WERI-Rb-1 (cell line): ENCODE measurements at regions not wholly inside any gene's neighbourhood (a gene's known extent, or its start where the extent isn't known, plus 50 kb on each side); places are given as distances from the start of the nearest gene placed in this dataset.

ENCODE experiments used
- DNase-seq: peaks from one replicate; pipeline ENCODE4 v3.0.0-alpha.2; 2020
- H3K27ac ChIP-seq: fragments of 250-450 bp; sonication (Bioruptor Pico); 2 replicates; pipeline ENCODE4 v1.5.1; 2020; ENCODE audit warnings: mild to moderate bottlenecking, moderate library complexity
- H3K27me3 ChIP-seq: fragments of 250-450 bp; sonication (Bioruptor Pico); 2 replicates; pipeline ENCODE4 v1.5.1; 2021; ENCODE audit warnings: mild to moderate bottlenecking, low read depth, moderate library complexity; ENCODE audit not compliant: insufficient read depth, severe bottlenecking
- H3K36me3 ChIP-seq: fragments of 250-450 bp; sonication (Bioruptor Pico); 2 replicates; pipeline ENCODE4 v1.5.1; 2020; ENCODE audit warnings: mild to moderate bottlenecking, moderate library complexity
- H3K4me3 ChIP-seq: 2 replicates; pipeline ENCODE4 v1.5.1; 2011; ENCODE audit warnings: low read depth, mild to moderate bottlenecking, control low read depth, low read length
- H3K9me3 ChIP-seq: fragments of 250-450 bp; sonication (Bioruptor Pico); 2 replicates; pipeline ENCODE4 v1.5.1; 2021; ENCODE audit warnings: mild to moderate bottlenecking, moderate library complexity; ENCODE audit not compliant: severe bottlenecking
- CTCF ChIP-seq: IDR thresholded peaks from 2 replicates; pipeline ENCODE4 v1.5.1; 2011; ENCODE audit warnings: low read depth, mild to moderate bottlenecking, control low read depth, inconsistent platforms, low read length

DNA sequence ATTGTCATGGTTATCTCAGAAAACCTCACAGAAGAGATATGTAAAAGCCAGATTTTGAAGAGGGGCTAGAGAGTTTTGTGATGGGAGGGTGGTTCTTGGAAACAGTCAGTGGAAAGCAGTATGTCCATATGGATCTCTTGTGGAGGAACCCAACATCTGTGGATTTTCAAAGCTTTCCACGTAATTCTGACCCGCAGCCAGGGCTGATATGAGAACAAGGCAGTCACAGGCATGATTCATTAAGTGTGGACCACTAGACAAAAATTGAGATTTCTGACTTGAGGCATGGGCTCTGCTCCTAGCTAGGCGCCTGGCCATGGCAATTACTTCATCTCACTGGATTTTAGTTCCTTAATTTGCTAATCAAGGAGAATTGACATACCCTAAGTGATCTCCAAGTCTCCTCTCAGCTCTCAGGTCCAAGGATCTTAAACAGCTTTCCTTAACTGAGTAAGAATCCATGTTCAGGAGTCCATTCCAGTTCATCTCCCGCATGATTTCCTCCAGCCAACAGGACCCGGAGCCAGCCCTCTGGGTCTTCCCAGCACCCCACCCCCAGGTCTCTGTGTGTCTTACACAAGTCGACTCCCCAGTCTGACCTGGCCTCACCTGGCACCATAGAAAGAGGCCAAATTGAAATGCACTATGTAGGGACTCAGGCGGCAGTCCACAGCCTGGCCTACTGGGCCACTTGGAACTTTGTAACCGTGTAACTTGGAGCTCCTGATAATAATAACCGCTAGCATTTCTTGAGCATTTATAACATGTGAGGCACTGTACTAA lies 176.3 kb upstream of the PARP11 start:
- H3K27ac ChIP-seq: no peak overlapping the region
- peaks cover 32% of the 10 kb centered on the region for H3K27me3 ChIP-seq
- H3K9me3 ChIP-seq: no peaks in the 10 kb centered on the region
- DNase-seq: peak; percentile 19
- no peak overlapping the region for H3K4me3 ChIP-seq
- no peaks in the 10 kb centered on the region for H3K36me3 ChIP-seq
- TF ChIP-seq CTCF: no peak

GRCh38 chr12:4047421-4047820 lies 174.2 kb upstream of the PARP11 start:
- TF ChIP-seq CTCF: no peak
- peaks cover 39% of the 10 kb centered on the region for H3K27me3 ChIP-seq
- H3K9me3 ChIP-seq: peaks cover 7% of the 10 kb centered on the region
- no peak overlapping the region for H3K27ac ChIP-seq
- no peak for DNase-seq
- H3K36me3 ChIP-seq: no peaks in the 10 kb centered on the region
- H3K4me3 ChIP-seq: no peak overlapping the region

DNA sequence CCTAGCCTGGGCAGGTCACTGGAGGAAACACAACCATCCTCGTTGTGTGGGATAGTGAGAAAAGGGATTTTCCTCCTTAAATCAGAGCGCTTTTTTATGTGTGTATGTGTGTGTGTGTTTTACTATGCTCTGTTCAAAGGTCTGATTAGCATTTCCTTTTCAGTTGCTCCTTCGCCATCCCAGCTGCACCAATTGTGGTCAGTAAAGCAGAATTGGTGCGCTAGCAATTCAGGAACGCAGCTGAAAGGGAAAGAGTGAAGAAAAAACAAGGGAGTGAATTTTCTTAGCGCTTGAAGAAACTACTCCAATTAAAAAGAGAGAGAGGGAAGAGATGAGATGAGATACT lies 173.3 kb upstream of the PARP11 start:
- Histone ChIP-seq H3K36me3 (no peaks in the 10 kb centered on the region), H3K9me3 (peaks cover 7% of the 10 kb centered on the region), H3K27ac (no peak overlapping the region), H3K4me3 (no peak overlapping the region), H3K27me3 (peaks cover 39% of the 10 kb centered on the region)
- DNase-seq: no peak
- no peak for TF ChIP-seq CTCF

DNA sequence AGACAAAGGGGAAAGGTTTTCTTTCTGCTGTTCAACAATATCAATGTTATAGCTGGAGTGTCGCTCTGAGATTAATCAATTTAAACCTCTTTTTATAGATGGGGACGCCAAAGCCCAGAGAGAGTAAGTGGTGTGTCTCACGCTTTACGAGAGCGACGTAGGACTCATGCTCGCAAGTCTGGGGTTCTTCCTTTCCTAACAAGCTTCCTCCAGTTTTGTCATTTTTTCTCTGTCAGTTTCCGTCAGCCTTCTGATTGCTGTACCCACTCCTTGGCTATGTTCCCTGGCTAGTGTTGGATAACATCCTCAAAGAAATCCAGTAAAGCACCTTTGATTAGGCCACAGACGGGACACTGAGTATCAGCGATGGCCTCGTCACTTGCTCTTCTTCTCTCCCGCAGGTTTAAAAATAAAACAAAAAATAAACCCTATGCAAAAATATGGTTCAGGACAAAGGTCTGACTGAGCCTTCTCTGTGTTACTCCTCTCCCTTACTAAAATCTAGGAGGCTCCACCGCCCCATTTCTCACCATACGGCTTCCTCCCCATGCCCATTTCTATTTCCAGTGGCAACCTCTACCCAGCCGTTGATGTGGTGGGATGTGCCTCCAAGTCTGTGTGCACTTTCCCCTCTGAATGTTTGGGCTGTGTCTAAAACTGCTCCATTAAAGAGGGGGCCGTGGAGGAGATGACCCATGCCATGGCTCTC lies 172.7 kb upstream of the PARP11 start:
- Histone ChIP-seq H3K4me3 (no peak overlapping the region), H3K27ac (no peak overlapping the region), H3K27me3 (peaks cover 37% of the 10 kb centered on the region), H3K36me3 (no peaks in the 10 kb centered on the region), H3K9me3 (peaks cover 7% of the 10 kb centered on the region)
- no peak for TF ChIP-seq CTCF
- DNase-seq: no peak

- TF ChIP-seq CTCF: no peak
- Histone ChIP-seq H3K27ac (no peak overlapping the region), H3K9me3 (peaks cover 7% of the 10 kb centered on the region), H3K4me3 (no peak overlapping the region), H3K36me3 (no peaks in the 10 kb centered on the region), H3K27me3 (peaks cover 40% of the 10 kb centered on the region)
- no peak for DNase-seq
Observed at GRCh38 chr12:4044736-4045730, 171.8 kb upstream of the PARP11 start.
